Tibial nerve (tissue), 3 donors: ENCODE measurements at regions not wholly inside any gene's neighbourhood (a gene's known extent, or its start where the extent isn't known, plus 50 kb on each side); places are given as distances from the start of the nearest gene placed in this dataset.

Source experiments
- POLR2A ChIP-seq, 2 donors: fragments of 450-650 bp; IDR thresholded peaks; one replicate each; pipeline ENCODE4 v1.6.1; 2017; ENCODE audit warnings: antibody characterized with exemption in 2 of 2, mild to moderate bottlenecking in 2 of 2, moderate library complexity in 2 of 2
- TF ChIP-seq, protein P1 (sequence below), 5 experiments: fragments of 200-600 bp in 3 of 5; fragments of 450-650 bp in 2 of 5; sonication (generic) in 3 of 5; IDR thresholded peaks; one replicate each; pipeline ENCODE4 v1.5.1; 2016 to 2019; ENCODE audit warnings: antibody characterized with exemption in 5 of 5, mild to moderate bottlenecking in 3 of 5, moderate library complexity in 2 of 5

GRCh38 chr6:115495184-115495583, 565.5 kb downstream of the FRK start:
- TF ChIP-seq, protein P1, sequence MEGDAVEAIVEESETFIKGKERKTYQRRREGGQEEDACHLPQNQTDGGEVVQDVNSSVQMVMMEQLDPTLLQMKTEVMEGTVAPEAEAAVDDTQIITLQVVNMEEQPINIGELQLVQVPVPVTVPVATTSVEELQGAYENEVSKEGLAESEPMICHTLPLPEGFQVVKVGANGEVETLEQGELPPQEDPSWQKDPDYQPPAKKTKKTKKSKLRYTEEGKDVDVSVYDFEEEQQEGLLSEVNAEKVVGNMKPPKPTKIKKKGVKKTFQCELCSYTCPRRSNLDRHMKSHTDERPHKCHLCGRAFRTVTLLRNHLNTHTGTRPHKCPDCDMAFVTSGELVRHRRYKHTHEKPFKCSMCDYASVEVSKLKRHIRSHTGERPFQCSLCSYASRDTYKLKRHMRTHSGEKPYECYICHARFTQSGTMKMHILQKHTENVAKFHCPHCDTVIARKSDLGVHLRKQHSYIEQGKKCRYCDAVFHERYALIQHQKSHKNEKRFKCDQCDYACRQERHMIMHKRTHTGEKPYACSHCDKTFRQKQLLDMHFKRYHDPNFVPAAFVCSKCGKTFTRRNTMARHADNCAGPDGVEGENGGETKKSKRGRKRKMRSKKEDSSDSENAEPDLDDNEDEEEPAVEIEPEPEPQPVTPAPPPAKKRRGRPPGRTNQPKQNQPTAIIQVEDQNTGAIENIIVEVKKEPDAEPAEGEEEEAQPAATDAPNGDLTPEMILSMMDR (IDR thresholded peaks at IDR 0.05) = no peak
- TF ChIP-seq POLR2A (IDR thresholded peaks at IDR 0.05) = no peak
